Prostate gland (tissue), 2 donors: ENCODE measurements at regions not wholly inside any gene's neighbourhood (a gene's known extent, or its start where the extent isn't known, plus 50 kb on each side); places are given as distances from the start of the nearest gene placed in this dataset.

Source experiments
- CTCF ChIP-seq, 4 experiments: fragments of 200-600 bp in 2 of 4; fragments of 450-650 bp in 2 of 4; sonication (generic) in 2 of 4; IDR thresholded peaks; 1 replicate in 3 of 4; 2 replicates in 1 of 4; pipeline ENCODE4 v1.5.1; 2016 to 2019; ENCODE audit warnings: antibody characterized with exemption in 4 of 4, mild to moderate bottlenecking in 2 of 4, moderate library complexity in 2 of 4
- POLR2A ChIP-seq: fragments of 450-650 bp; IDR thresholded peaks from one replicate; pipeline ENCODE4 v1.6.1; 2016; ENCODE audit warnings: antibody characterized with exemption, mild to moderate bottlenecking
- POLR2AphosphoS5 ChIP-seq: sonication (generic); formaldehyde crosslinking; IDR thresholded peaks from one replicate; pipeline ENCODE4 v1.6.1; 2017; ENCODE audit warnings: antibody characterized with exemption

GRCh38 chr16:75911896-75912295, 185.6 kb upstream of the CPHXL start:
- TF ChIP-seq POLR2AphosphoS5 (no peak), CTCF (IDR thresholded peaks at IDR 0.05) (no peak), POLR2A (no peak)
